ENCODE measurements at regions not wholly inside any gene's neighbourhood (a gene's known extent, or its start where the extent isn't known, plus 50 kb on each side); places are given as distances from the start of the nearest gene placed in this dataset.
A peak's percentile ranks its signal among the peaks of the same experiment; 100 is the strongest.
"Not testable (repeated sequence)": the region's sequence is repeated elsewhere in the genome, so short reads cannot be mapped to it uniquely, and the experiment has no call there.

DNA sequence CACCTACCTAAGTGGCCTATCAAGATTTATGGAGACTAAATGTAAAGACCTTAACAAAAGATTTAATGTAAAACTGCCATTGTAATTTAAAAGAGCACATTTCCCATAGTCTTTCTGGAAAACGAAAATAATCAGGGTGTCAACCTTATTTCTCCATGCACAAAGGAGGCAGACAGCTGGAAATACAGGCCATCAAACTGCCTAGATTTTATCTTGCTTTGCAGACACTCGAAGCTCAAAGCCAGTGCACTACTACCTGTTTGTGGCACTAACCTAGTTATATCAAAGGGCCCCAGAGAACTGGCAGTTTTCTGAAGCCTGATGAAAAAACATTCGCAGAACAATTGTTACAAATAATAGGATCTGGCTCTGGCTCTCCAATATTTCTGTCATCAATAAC, 863.9 kb downstream of the STPG2 start:
- DNase-seq (ENCODE audit: low read depth in 4 of 4, low spot score in 3 of 4): no peak

DNA sequence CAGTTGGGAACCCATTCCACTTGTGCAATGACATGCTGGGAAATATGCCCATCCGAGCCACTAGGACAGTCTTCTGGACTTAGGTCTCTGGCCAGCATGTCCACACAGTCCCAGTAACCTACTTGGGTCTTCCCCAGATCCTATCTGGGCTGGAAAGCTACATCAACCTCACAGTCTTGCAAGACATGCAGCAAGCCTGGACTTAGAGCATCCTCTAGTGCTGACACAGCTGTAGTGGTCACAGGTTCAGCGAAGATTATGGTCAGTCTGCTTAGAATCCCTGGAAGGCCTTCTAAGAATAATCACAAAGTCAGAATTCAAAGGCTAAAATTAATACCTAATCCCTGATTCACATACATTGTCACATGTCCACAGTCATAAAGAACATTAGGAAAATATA, 842.7 kb downstream of the STPG2 start:
- no peak for DNase-seq (ENCODE audit: low read depth in 4 of 4, low spot score in 3 of 4)

DNA sequence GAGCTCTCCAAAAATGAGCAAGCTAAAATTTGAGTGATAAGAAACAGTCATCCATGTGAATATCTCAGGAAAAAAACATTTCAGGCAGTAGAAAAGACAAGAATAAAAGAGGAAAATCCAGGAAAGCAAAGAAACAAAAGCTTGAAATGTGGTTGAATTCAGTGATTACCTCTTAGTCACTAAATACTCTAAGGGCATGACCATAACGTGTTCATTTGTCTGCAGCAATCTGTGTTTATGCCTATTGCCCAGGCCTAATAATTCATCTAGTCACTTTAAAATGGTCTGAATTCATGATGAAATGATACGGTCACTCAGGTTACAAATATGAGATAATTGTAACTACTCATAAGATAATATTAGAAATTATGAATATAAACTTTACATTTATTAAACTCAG, 837.9 kb downstream of the STPG2 start:
- DNase-seq (ENCODE audit: low read depth in 4 of 4, low spot score in 3 of 4): no peak

DNA sequence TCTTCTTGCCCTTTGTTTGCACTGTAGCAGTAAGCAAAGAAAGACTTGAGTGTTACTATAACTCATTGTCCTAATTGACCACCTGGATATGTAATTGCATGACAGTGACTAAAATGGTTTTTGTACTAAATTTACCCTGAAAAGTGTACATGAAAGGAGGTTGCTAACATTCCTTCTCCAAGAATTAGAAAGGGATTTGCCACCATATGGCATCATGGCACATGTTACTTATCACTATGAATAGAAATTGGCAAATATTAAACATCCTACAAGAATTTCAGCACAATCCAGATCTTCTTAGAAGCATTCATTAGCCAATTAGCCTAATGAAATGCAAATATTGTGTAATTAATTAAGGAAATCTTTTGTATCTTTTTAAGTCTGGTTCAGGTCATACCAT, 834.2 kb downstream of the STPG2 start:
- no peak for DNase-seq (ENCODE audit: low read depth in 4 of 4, low spot score in 3 of 4)

DNA sequence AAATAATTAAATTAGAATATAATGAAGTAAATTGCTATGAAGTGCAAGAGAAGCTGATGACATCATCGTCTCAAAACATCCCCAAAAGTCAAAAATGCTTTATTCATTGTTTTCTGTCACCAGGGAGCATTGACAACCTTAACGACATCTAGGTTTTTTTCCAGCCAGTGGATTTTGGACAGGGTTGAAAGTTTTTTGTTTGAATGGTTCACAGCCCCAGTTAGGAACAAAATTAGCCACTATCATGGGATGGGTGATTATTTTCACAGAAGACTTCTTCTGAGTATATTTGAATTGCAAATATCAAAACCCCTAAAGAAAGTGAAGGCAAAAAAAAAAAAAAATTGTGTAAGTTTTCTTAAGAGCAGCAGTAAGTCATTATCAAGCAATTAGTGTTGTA, 826.1 kb downstream of the STPG2 start:
- no peak for DNase-seq (ENCODE audit: low read depth in 4 of 4, low spot score in 3 of 4)

DNA sequence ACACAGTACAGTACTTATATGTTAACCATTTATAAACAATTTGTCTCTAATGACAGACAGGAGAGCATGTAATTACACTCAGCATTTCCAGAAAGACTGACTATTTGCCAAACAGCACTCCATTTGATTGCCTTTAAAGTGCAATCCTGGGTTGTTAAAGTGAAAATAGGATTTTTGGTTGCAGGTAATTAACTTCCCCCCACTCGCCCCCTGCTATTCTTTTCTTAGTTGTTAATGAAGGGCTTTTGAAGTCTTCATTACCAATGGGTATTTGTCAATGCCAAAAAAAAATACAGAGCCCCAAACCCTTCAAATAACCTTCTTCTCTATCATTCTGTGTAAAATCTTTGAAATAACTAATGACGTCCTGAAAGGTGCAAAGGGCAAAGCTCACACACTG, 825.6 kb downstream of the STPG2 start:
- DNase-seq (ENCODE audit: low read depth in 4 of 4, low spot score in 3 of 4): no peak

DNA sequence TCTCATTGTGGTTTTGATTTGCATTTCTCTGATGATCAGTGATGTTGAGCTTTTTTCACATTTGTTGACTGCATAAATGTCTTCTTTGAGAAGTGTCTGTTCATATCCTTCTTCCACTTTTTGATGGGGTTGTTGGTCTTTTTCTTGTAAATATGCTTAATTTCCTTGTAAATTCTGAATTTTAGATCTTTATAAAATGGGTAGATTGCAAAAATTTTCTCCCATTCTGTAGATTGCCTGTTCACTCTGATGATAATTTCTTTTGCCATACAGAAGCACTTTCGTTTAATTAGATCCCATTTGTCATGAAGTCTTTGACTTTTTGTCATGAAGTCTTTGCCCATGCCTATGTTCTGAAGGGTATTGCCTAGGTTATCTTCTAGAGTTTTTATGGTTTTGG, 817.5 kb downstream of the STPG2 start:
- DNase-seq (ENCODE audit: low read depth in 4 of 4, low spot score in 3 of 4): not testable (repeated sequence)

DNA sequence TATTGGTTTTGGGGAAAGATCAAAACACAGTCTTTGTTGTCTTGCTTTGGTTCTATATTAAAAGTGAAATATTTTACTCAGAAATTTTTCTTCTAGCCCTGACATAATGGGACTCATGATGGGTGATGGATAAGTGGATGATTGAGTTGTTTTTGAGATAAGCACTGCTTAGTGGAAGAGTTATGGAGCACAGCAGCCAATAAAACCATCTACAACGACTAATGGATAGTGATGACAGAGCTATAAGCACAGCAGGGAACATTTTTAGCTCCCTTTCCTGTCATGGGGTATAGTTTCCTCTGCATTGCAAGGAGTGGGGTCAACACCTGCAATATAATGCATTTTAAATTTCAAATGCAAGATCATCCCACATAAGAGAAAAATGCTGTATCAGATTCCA, 812.4 kb downstream of the STPG2 start:
- DNase-seq (ENCODE audit: low read depth in 4 of 4, low spot score in 3 of 4): no peak

DNA sequence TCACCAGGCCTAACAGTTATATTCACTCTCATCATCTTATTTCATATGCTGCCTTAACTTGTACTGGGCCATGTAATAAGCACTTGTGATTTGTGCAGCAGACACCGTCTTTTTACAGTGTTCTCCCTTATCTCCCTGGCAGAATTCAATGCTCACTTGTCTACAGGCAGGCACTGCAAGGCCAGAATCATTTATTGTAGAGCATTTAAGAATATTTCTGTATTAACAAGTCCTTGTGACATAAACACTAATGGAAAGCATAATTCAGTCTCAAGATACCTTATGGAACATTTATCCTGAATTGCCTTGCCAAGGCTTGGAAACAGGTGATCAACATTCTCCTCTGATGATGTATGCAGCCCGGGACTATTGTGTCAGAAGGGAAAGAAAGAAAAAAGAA, 808.9 kb downstream of the STPG2 start:
- no peak for DNase-seq (ENCODE audit: low read depth in 4 of 4, low spot score in 3 of 4)

DNA sequence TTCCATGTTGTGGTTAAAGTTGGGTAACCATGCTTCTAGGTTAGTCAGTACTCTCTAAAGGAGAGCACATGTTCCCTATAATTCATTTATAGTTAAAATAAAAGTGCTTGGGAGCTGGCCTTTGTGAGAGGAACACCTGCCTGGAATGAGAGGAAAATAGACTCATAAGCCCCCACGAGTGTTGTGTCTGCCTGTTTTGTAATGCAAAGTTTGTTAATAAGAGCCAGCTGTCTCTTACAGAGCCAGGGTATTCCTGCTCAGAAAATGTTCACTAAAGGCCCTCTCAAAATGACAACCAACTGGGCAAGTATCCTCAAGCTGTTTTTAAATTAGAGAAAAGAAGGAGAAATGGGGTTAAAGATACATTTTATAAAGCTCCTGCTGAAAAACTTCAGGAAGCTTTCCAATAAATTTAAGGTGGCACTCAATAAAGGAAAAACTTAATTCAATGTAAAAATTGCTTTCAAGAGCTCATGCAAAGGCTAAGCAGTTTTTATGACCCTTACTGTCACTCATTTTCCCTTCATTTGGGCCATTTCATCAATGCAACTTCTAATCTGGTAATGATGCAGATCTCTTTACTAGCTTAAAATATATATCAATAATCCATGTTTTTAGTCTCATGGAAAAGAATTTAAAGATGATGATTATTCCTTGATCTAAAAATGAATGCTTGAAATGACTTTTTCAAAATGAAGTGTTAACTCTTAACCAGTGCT, 793.6 kb downstream of the STPG2 start:
- DNase-seq (ENCODE audit: low read depth in 4 of 4, low spot score in 3 of 4): no peak

DNA sequence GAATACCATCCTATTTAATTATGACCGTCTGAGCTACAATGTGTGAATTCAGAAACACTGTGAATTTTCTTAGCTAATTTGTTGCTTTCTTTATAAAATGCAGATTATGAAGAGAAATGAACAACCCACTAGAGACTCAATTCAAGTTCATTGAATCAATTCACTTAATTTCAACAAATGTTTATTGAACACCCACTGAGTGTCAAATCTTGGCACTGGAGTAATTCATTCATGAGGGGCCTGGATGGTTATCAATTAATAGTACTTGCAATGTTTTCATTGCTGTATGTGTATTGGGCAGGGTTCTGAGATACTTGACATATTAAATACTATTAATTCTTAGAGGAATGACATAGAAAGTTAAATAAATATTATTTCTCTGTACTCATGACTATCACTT, 789.4 kb downstream of the STPG2 start:
- DNase-seq (ENCODE audit: low read depth in 4 of 4, low spot score in 3 of 4): no peak

DNA sequence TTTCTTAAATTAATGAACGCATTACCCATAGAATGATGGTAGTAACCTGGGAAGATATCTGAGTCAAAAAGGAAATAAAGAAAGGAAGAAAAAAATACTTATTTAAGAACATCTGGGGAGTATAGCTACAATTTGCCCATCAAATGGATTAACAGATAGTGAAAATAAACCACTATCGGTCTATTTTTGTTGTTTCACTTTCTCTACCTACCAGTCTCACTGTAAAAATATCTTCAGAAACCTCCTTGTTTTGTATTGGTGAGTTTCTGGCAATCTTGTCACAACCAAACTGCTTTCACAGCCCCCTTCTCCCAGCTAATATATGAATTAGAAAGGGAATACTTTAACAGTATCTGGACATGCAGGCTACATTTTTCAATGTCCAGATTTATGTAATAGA, 783.5 kb downstream of the STPG2 start:
- DNase-seq (ENCODE audit: low read depth in 4 of 4, low spot score in 3 of 4): no peak

DNA sequence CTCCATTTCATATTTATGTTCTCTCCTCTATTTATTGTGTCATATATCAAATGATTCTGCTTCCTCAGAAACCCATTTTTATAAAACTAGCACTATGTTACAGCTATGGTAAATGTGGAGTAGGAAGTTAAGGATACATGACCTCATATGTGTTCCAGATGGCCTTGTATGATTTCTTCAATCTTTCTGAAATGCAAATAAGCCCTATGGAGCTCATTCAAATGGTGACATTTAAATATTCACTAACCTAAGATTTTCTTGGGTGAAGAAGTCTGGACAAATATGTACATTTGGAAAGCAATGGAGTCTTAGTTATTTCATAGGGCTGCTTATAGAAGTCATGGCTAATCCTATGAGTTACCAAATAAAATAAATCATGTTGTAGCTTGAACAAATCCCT, 782.5 kb downstream of the STPG2 start:
- DNase-seq (ENCODE audit: low read depth in 4 of 4, low spot score in 3 of 4): no peak

DNA sequence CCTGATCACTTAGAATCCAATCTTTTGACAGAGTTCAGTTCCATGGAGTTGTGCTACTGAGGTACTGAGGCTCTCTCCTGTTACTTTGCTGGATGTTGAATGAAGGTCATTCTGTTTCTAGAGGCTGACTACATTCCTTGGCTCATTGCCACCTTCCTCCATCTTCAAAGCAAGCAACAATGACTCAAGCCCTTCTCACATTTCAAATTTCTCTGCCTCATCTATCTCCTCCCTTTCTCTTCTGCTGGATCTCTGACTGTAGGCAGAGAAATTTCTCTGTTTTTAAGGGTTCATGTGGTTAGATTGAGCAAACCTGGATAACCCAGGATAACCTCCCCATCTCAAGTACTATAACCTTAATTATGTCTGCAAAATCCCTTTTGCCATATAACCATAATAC, 775.4 kb downstream of the STPG2 start:
- DNase-seq (ENCODE audit: low read depth in 4 of 4, low spot score in 3 of 4): no peak

DNA sequence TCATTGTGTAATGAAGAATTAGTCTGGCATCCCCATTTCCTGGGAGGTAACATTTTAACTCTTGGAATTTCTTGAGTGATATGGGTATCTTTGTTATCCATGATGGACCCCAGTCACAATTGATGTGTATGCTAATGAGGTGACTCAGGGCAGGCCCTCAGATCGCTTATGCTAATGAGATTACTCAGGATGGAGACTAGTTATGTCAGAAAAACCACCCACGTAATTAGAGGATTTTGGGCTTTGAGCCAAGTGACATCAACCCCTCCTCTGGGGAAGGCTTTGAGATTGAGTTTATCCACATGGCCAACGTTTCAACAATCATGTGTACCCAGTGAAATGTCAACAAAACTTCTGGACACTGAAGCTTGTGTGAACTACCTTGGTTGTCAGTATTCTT, 772.7 kb downstream of the STPG2 start:
- DNase-seq (ENCODE audit: low read depth in 4 of 4, low spot score in 3 of 4): no peak

DNA sequence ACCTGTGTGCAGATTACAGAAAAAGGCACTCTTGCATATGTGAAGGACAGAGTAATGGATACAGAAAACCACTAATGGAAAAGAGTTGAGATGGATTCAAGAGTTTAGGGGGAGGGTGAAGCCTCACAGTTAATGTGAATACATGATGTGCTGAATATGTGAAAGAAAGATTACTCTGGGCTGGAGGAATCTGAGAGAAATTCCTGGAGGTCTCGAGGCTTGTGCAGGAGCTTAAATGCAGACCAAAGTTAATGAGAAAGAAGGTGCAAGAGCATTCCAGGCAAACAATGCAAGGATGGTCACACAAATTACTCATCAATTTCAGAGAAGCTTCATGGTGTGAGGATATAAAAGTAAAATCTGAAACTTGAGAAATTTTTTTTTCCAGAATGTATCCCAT, 768.8 kb downstream of the STPG2 start:
- no peak for DNase-seq (ENCODE audit: low read depth in 4 of 4, low spot score in 3 of 4)

DNA sequence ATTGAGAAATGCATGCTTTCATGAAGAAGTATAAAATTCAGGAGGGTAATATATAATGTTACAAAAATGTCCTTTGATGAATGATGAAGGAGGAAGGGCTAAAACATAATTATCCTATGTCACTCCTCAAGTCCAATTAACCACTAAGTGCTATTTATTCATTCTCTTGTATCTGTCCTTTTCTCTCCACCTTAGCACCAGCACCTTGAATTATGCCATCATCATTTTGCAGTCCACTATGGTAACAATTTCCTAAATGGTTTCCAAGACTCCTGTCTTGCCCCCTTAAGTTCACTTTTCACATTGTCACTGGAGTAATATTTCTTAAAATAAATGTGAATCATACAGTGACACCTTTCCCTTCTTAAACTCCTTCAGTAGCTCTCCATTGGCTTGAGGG, 756.3 kb downstream of the STPG2 start:
- DNase-seq (ENCODE audit: low read depth in 4 of 4, low spot score in 3 of 4): no peak

DNA sequence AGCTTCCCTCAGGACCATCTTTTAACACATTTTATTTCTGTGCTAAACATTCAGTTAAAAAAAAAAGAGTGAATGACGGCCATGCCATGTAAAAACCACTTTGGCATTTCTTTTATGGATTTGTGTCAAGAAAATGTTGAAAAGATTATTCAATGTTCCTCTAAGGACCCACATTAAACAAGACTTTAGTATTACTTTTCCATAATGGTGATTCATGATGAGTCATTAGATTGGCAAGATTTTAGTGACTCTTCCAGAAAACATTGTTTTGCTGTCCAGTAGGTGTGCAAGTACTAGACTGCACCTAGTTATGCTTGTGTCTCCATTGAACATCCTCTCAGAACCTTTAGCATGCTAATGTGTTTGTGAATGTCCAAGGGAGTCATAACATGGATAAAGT, 748.6 kb downstream of the STPG2 start:
- DNase-seq (ENCODE audit: low read depth in 4 of 4, low spot score in 3 of 4): no peak

DNA sequence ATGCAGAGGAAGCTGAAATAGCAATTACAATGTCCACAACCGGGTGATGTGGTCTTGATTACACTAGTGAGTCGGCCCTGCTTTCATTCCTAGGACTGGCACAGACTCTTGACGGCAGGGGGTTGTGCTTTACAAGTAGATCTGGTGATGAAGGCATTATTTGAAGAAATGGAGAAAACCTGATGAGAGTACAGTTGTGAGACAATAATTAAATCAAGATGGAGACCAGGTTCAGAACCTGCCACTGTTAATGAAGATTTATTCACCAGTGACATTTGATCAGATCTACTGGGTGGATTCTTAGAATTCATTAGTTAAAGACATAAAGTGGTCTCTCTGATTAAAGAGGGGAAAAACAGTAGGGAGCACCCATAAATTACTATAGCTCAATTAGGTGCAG, 747.2 kb downstream of the STPG2 start:
- peak in 1 of 4 donors; percentile 12 for DNase-seq (ENCODE audit: low read depth in 4 of 4, low spot score in 3 of 4)

DNA sequence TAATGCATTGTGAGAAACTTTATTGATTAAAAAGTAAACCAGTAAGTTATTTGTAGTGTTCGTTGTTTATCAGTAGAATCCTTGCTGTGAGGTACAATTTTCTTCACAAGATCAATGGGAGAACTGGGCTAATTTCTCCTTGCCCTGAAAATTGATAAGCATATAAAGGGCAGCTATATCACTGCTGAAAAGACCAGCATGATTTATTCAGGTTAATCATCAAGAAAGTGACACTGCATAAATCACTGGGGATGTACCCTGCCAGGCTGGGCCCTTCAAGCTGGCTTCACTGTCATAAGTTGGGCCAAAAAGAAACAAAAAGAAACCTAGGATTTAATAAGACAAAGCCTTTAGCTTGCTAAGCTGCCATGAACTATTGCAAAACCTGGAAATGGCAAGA, 746.7 kb downstream of the STPG2 start:
- no peak for DNase-seq (ENCODE audit: low read depth in 4 of 4, low spot score in 3 of 4)

DNA sequence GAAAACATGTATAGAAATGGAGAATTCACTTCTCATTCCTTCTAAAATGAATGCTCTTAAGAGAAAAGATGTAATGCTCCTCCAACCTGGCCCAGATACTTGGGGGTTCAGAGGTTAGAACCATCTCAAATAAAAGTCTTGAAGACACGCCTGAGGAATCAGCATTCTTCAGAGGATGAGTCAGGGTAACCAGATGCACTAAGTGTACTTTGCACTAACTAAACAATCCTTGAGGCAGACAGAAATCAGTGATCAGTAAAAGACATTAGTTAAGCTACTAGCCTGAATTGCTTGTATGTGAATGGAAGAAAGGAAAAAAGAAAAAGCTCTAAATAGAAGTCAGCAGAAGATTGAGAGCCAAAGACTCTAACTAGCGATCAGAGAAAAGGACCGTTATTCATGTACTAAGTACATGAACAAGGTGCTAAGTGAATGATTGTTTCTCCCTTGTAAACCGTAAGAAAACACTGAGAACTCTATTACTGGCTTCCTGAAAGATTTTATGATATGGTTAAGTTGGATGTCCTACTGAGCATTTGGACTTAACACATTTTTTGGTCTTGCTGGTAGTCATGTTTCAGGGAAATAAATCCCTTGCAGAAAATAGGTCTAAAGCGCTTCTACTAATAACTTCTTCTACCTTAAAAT, 738.3 kb downstream of the STPG2 start:
- DNase-seq (ENCODE audit: low read depth in 4 of 4, low spot score in 3 of 4): peak in 1 of 4 donors; percentile 6

DNA sequence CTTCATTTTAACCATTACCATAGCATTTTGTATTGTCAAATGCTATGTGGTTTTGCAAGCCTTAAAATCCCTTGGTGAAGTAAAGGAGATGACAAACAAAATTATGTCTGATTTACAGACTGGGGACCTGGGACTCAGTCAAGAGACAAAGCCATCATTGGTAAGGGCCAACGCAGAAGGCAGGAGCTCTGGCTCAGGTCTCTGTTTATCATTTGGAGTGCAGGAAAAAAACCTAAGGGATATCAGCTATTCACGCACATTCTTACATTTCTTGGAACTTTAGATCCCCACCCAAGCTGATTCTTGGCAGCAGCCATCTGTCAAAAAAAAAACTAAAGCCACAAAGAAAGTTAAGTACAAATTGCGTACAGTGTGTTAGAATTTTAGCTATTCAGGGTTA, 731.9 kb downstream of the STPG2 start:
- DNase-seq (ENCODE audit: low read depth in 4 of 4, low spot score in 3 of 4): no peak

DNA sequence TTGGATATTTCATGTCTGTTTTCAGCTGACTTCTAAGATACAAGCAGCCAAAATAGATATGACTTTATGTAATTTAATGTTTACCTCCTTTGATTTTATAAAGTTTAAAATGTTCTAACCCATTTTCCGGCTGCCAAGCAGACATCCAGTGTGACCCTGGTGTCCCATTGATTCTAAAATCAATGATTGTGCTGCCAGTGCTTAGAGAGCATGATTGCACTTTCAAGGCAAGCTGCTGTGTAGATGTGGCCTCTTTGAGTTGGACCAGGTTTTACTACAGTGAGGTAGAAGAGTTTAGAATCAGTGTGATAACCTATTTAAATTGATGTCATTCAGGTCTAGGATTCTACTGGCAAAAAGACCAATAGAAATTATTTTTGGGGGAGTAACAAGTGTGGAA, 730.9 kb downstream of the STPG2 start:
- DNase-seq (ENCODE audit: low read depth in 4 of 4, low spot score in 3 of 4): no peak

All from left renal pelvis (tissue), 4 donors.